ENCODE measurements at regions not wholly inside any gene's neighbourhood (a gene's known extent, or its start where the extent isn't known, plus 50 kb on each side); places are given as distances from the start of the nearest gene placed in this dataset.

- TF ChIP-seq EZH2phosphoT487 (IDR thresholded peaks at IDR 0.05; ENCODE audit: low read depth, severe bottlenecking, unreplicated experiment) = no peak
- TF ChIP-seq, protein P1, sequence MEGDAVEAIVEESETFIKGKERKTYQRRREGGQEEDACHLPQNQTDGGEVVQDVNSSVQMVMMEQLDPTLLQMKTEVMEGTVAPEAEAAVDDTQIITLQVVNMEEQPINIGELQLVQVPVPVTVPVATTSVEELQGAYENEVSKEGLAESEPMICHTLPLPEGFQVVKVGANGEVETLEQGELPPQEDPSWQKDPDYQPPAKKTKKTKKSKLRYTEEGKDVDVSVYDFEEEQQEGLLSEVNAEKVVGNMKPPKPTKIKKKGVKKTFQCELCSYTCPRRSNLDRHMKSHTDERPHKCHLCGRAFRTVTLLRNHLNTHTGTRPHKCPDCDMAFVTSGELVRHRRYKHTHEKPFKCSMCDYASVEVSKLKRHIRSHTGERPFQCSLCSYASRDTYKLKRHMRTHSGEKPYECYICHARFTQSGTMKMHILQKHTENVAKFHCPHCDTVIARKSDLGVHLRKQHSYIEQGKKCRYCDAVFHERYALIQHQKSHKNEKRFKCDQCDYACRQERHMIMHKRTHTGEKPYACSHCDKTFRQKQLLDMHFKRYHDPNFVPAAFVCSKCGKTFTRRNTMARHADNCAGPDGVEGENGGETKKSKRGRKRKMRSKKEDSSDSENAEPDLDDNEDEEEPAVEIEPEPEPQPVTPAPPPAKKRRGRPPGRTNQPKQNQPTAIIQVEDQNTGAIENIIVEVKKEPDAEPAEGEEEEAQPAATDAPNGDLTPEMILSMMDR (IDR thresholded peaks at IDR 0.05; ENCODE audit: poor library complexity) = no peak
Observed at GRCh38 chr2:64234150-64234549, 89.9 kb upstream of the PELI1 start.
